ENCODE measurements at regions not wholly inside any gene's neighbourhood (a gene's known extent, or its start where the extent isn't known, plus 50 kb on each side); places are given as distances from the start of the nearest gene placed in this dataset.

DNA sequence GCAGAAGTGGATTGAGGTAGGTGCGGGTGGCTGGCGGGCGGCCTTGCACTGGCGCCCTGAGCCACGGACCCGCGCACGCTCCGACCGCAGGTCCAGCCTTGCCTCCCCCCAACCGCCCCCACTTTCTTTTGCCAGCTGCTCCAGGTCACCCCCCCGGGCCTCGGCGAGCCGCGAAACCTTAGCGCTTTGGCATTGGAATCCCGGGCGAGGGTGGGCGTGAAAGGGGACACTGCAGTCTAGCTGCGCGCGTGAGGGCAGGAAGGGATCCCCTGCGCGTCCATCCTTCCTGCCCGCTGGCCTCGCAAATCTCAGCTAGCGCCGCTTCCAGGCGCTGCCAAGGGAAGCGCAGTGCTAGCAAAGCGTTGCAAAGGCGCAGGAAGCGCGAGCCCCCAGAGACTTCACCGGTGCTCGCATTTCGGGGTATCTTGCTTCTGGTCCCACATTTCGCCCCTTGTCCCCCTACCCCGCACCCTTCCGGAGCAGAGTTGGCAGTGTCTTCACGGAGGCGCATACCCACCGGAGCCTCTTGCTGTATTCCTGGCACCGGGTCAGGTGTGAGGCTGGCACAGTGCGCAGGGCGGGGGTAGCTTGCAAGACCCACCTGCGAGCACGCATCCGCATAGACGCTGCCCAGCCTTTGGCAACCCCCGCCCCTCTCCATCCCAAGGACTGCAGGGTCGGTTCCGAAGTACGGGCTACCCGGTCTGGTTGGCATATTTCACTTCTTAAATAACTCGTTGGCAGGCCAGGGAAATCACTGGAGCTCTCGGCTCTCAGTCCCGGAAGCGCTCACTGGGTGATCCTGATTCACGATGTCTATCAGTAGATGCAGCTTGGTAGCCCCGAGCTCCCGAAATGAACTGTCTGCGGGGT lies 104.4 kb downstream of the UCHL1 start:
- H3K9ac ChIP-seq (ENCODE audit: low read depth in 1 of 2, low read length in 2 of 2), result peak overlapping the region; percentile 60 to 69
- WGBS, result 1% methylated on average over 64 of the region's 64 CpGs
- no peaks in the 10 kb centered on the region for H3K9me3 ChIP-seq (ENCODE audit: control insufficient read depth in 4 of 4, low read length in 3 of 4)
- H3K27ac ChIP-seq (ENCODE audit: low read depth in 1 of 2, low read length in 2 of 2), result peak overlapping the region; percentile 75 to 90
- no peaks in the 10 kb centered on the region for H3K27me3 ChIP-seq (ENCODE audit: control insufficient read depth in 4 of 4, insufficient read depth in 4 of 4, low read length in 3 of 4)
- peaks cover 4 to 29% (median 11%) of the 10 kb centered on the region in 4 donors for H3K4me1 ChIP-seq (ENCODE audit: control insufficient read depth in 4 of 4, insufficient read depth in 4 of 4, low read length in 3 of 4)
- H3K36me3 ChIP-seq (ENCODE audit: control insufficient read depth in 4 of 4, insufficient read depth in 3 of 4, low read depth in 1 of 4, low read length in 3 of 4), result no peaks in the 10 kb centered on the region
- peak in 1 of 2 donors; percentile 6 for TF ChIP-seq RAD21 (IDR thresholded peaks at IDR 0.05)
- TF ChIP-seq, protein P1, sequence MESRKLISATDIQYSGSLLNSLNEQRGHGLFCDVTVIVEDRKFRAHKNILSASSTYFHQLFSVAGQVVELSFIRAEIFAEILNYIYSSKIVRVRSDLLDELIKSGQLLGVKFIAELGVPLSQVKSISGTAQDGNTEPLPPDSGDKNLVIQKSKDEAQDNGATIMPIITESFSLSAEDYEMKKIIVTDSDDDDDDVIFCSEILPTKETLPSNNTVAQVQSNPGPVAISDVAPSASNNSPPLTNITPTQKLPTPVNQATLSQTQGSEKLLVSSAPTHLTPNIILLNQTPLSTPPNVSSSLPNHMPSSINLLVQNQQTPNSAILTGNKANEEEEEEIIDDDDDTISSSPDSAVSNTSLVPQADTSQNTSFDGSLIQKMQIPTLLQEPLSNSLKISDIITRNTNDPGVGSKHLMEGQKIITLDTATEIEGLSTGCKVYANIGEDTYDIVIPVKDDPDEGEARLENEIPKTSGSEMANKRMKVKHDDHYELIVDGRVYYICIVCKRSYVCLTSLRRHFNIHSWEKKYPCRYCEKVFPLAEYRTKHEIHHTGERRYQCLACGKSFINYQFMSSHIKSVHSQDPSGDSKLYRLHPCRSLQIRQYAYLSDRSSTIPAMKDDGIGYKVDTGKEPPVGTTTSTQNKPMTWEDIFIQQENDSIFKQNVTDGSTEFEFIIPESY (IDR thresholded peaks at IDR 0.05), result no peak
- H3K4me3 ChIP-seq (ENCODE audit: low read depth in 1 of 3, low read length in 3 of 3), result peak overlapping the region; percentile 62 to 95 (median 76)
- DNase-seq (ENCODE audit: low spot score), result no peak

DNA sequence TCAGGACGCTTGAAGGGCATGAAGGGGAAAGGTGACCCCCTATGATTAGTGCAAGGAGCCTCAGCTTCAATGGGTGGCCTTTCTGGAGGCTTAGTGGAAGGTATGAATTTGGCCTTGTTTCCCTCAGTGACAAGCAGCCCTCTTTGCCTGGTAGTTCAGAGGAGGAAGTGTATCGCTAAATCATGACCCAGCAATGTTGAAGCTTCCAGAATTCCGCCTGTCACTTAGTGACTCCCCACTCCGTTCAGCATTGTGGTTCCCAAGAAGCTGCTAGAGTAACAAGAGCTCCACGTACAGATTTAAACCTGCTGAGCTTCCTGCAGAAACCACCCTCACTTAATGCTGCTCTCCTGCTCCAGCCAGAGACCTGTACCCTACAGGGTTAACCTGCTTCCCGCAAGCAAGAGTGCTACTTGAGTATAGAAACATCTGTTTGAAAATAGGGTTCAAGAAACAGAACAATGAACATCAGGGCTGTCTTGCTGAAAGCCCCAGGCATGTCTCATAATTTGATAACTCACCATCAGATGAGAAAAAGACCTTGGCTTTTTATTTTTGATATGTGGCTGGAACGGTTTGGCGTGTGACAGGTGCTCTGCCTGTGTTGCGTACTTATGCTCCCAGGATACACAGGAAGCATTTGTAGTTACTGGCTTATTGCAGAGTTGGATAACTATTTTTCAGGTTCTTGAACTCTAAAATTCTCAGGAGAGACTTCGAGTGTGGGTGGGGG lies 105.2 kb downstream of the UCHL1 start:
- DNase-seq (ENCODE audit: low spot score), result no peak
- Histone ChIP-seq H3K9ac (ENCODE audit: low read depth in 1 of 2, low read length in 2 of 2) (peak overlapping the region in 1 of 2 donors; percentile 69), H3K9me3 (ENCODE audit: control insufficient read depth in 4 of 4, low read length in 3 of 4) (no peaks in the 10 kb centered on the region), H3K4me1 (ENCODE audit: control insufficient read depth in 4 of 4, insufficient read depth in 4 of 4, low read length in 3 of 4) (peaks cover 4 to 29% (median 11%) of the 10 kb centered on the region in 4 donors), H3K27me3 (ENCODE audit: control insufficient read depth in 4 of 4, insufficient read depth in 4 of 4, low read length in 3 of 4) (no peaks in the 10 kb centered on the region), H3K4me3 (ENCODE audit: low read depth in 1 of 3, low read length in 3 of 3) (peak overlapping the region; percentile 62 to 95 (median 76)), H3K36me3 (ENCODE audit: control insufficient read depth in 4 of 4, insufficient read depth in 3 of 4, low read depth in 1 of 4, low read length in 3 of 4) (no peaks in the 10 kb centered on the region), H3K27ac (ENCODE audit: low read depth in 1 of 2, low read length in 2 of 2) (peak overlapping the region; percentile 75 to 90)
- TF ChIP-seq SP1 (IDR thresholded peaks at IDR 0.05) (no peak), YY1 (IDR thresholded peaks at IDR 0.05) (no peak), RXRA (IDR thresholded peaks at IDR 0.05) (no peak), TAF1 (conservative IDR thresholded peaks at IDR 0.05) (no peak), HNF4G (IDR thresholded peaks at IDR 0.05) (no peak)
- TF ChIP-seq, protein P2, sequence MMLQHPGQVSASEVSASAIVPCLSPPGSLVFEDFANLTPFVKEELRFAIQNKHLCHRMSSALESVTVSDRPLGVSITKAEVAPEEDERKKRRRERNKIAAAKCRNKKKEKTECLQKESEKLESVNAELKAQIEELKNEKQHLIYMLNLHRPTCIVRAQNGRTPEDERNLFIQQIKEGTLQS (IDR thresholded peaks at IDR 0.05), result no peak
- TF ChIP-seq, protein P3, sequence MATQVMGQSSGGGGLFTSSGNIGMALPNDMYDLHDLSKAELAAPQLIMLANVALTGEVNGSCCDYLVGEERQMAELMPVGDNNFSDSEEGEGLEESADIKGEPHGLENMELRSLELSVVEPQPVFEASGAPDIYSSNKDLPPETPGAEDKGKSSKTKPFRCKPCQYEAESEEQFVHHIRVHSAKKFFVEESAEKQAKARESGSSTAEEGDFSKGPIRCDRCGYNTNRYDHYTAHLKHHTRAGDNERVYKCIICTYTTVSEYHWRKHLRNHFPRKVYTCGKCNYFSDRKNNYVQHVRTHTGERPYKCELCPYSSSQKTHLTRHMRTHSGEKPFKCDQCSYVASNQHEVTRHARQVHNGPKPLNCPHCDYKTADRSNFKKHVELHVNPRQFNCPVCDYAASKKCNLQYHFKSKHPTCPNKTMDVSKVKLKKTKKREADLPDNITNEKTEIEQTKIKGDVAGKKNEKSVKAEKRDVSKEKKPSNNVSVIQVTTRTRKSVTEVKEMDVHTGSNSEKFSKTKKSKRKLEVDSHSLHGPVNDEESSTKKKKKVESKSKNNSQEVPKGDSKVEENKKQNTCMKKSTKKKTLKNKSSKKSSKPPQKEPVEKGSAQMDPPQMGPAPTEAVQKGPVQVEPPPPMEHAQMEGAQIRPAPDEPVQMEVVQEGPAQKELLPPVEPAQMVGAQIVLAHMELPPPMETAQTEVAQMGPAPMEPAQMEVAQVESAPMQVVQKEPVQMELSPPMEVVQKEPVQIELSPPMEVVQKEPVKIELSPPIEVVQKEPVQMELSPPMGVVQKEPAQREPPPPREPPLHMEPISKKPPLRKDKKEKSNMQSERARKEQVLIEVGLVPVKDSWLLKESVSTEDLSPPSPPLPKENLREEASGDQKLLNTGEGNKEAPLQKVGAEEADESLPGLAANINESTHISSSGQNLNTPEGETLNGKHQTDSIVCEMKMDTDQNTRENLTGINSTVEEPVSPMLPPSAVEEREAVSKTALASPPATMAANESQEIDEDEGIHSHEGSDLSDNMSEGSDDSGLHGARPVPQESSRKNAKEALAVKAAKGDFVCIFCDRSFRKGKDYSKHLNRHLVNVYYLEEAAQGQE (IDR thresholded peaks at IDR 0.05), result no peak
- TF ChIP-seq, protein P1 (IDR thresholded peaks at IDR 0.05), result no peak
- whole genome bisulfite sequencing, result 52% methylated on average over 10 of the region's 10 CpGs
